Fibroblast of lung (primary cell): ENCODE measurements at regions not wholly inside any gene's neighbourhood (a gene's known extent, or its start where the extent isn't known, plus 50 kb on each side); places are given as distances from the start of the nearest gene placed in this dataset.
"Not testable (repeated sequence)": the region's sequence is repeated elsewhere in the genome, so short reads cannot be mapped to it uniquely, and the experiment has no call there.

Source experiments
- DNase-seq, 2 donors: peaks; one replicate each; pipeline versions ENCODE4 v3.0.0 to v3.0.0-alpha.2; 2010; ENCODE audit warnings: low read depth in 2 of 2
- H2AFZ ChIP-seq: 2 replicates; pipeline ENCODE4 v1.5.1; 2012; ENCODE audit warnings: low read length, control low read depth, inconsistent platforms
- H3K27ac ChIP-seq: 2 replicates; pipeline ENCODE4 v1.5.1; 2011; ENCODE audit warnings: low read length, control low read depth; ENCODE audit not compliant: insufficient read depth
- H3K27me3 ChIP-seq: 2 replicates; pipeline ENCODE4 v1.5.1; 2011; ENCODE audit warnings: mild to moderate bottlenecking, low read length; ENCODE audit not compliant: control insufficient read depth, insufficient read depth
- H3K36me3 ChIP-seq: 2 replicates; pipeline ENCODE4 v1.5.1; 2011; ENCODE audit warnings: low read length; ENCODE audit not compliant: control insufficient read depth, insufficient read depth
- H3K4me1 ChIP-seq: 2 replicates; pipeline ENCODE4 v1.5.1; 2011; ENCODE audit warnings: low read length; ENCODE audit not compliant: control insufficient read depth, insufficient read depth; ENCODE audit errors: extremely low read depth
- H3K4me2 ChIP-seq: 2 replicates; pipeline ENCODE4 v1.5.1; 2011; ENCODE audit warnings: low read length, control low read depth; ENCODE audit not compliant: insufficient read depth; ENCODE audit errors: extremely low read depth
- H3K4me3 ChIP-seq, 4 experiments: fragments of 200-600 bp in 1 of 4; sonication (generic) in 1 of 4; replicated peaks in 1 of 4; 2 replicates each; pipeline ENCODE4 v1.5.1; 2011 to 2016; ENCODE audit warnings: low read length in 4 of 4, low read depth in 3 of 4, mild to moderate bottlenecking in 3 of 4, control low read depth in 2 of 4, inconsistent platforms in 1 of 4, mixed read lengths in 1 of 4; ENCODE audit not compliant: insufficient read depth in 1 of 4; ENCODE audit errors: control extremely low read depth in 1 of 4
- H3K79me2 ChIP-seq: 2 replicates; pipeline ENCODE4 v1.5.1; 2012; ENCODE audit warnings: mild to moderate bottlenecking, low read length, inconsistent platforms; ENCODE audit not compliant: control insufficient read depth, insufficient read depth
- H3K9ac ChIP-seq: 2 replicates; pipeline ENCODE4 v1.5.1; 2011; ENCODE audit warnings: mild to moderate bottlenecking, low read length, control low read depth; ENCODE audit not compliant: insufficient read depth
- H3K9me3 ChIP-seq: 2 replicates; pipeline ENCODE4 v1.5.1; 2012; ENCODE audit warnings: low read depth, low read length; ENCODE audit not compliant: control insufficient read depth, insufficient read depth
- H4K20me1 ChIP-seq: 2 replicates; pipeline ENCODE4 v1.5.1; 2011; ENCODE audit warnings: low read length; ENCODE audit not compliant: control insufficient read depth, insufficient read depth; ENCODE audit errors: extremely low read depth
- EZH2 ChIP-seq: IDR thresholded peaks from 2 replicates; pipeline ENCODE4 v1.5.1; 2012; ENCODE audit warnings: low read length, control low read depth, mild to moderate bottlenecking; ENCODE audit errors: missing control alignments
- TF ChIP-seq, protein P1 (sequence below), 2 donors: IDR thresholded peaks in 1 of 2; conservative IDR thresholded peaks in 1 of 2; 1 replicate in 1 of 2; 2 replicates in 1 of 2; pipeline ENCODE4 v1.5.1; 2011 to 2012; ENCODE audit warnings: low read length in 2 of 2, control low read depth in 1 of 2, inconsistent platforms in 1 of 2, low read depth in 1 of 2, mild to moderate bottlenecking in 1 of 2

DNA sequence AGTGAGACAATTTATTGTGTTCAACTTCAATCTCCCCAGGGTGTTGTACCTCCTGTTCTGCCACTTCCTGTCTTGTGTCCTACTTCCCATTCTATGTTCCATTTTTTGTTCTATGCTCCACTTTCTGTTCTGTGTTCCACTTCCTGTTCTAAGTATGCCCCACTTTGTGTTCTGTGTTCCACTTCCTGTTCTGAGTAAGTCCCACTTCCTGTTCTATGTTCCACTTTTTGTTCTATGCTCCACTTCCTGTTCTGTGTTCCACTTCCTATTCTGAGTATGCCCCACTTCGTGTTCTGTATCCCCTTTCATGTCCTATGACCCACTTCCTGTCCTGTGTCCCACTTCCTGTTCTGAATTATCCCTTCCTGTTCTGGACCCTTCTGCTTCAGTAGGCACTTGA lies 732.7 kb downstream of the TBC1D22A start:
- Histone ChIP-seq H2AFZ (no peak overlapping the region), H4K20me1 (no peaks in the 10 kb centered on the region), H3K4me3 (no peak overlapping the region), H3K27ac (no peak overlapping the region), H3K4me1 (no peaks in the 10 kb centered on the region), H3K36me3 (no peaks in the 10 kb centered on the region), H3K79me2 (no peaks in the 10 kb centered on the region), H3K9ac (no peak overlapping the region), H3K4me2 (no peak overlapping the region), H3K27me3 (no peaks in the 10 kb centered on the region), H3K9me3 (no peaks in the 10 kb centered on the region)
- TF ChIP-seq, protein P1, sequence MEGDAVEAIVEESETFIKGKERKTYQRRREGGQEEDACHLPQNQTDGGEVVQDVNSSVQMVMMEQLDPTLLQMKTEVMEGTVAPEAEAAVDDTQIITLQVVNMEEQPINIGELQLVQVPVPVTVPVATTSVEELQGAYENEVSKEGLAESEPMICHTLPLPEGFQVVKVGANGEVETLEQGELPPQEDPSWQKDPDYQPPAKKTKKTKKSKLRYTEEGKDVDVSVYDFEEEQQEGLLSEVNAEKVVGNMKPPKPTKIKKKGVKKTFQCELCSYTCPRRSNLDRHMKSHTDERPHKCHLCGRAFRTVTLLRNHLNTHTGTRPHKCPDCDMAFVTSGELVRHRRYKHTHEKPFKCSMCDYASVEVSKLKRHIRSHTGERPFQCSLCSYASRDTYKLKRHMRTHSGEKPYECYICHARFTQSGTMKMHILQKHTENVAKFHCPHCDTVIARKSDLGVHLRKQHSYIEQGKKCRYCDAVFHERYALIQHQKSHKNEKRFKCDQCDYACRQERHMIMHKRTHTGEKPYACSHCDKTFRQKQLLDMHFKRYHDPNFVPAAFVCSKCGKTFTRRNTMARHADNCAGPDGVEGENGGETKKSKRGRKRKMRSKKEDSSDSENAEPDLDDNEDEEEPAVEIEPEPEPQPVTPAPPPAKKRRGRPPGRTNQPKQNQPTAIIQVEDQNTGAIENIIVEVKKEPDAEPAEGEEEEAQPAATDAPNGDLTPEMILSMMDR (conservative IDR thresholded peaks at IDR 0.05 in 1 of 2, IDR thresholded peaks at IDR 0.05 in 1 of 2; ENCODE audit: low read depth in 1 of 2, low read length in 2 of 2), result no peak
- no peak for TF ChIP-seq EZH2
- no peak for DNase-seq

DNA sequence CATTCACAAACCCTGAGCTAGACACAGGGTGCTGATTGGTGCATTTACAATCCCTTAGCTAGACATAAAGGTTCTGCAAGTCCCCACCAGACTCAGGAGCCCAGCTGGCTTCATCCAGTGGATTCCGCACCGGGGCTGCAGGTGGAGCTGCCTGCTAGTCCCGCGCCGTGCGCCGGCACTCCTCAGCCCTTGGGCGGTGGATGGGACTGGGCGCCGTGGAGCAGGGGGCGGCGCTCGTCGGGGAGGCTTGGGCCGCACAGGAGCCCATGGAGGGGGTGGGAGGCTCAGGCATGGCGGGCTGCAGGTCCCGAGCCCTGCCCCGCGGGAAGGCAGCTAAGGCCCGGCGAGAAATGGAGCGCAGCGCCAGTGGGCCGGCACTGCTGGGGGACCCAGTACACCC lies 725.7 kb downstream of the TBC1D22A start:
- not testable (repeated sequence) for DNase-seq, H2AFZ ChIP-seq, H3K36me3 ChIP-seq, H4K20me1 ChIP-seq, H3K27me3 ChIP-seq, H3K79me2 ChIP-seq, H3K9ac ChIP-seq, H3K9me3 ChIP-seq, H3K4me1 ChIP-seq, H3K4me3 ChIP-seq, H3K27ac ChIP-seq, H3K4me2 ChIP-seq

DNA sequence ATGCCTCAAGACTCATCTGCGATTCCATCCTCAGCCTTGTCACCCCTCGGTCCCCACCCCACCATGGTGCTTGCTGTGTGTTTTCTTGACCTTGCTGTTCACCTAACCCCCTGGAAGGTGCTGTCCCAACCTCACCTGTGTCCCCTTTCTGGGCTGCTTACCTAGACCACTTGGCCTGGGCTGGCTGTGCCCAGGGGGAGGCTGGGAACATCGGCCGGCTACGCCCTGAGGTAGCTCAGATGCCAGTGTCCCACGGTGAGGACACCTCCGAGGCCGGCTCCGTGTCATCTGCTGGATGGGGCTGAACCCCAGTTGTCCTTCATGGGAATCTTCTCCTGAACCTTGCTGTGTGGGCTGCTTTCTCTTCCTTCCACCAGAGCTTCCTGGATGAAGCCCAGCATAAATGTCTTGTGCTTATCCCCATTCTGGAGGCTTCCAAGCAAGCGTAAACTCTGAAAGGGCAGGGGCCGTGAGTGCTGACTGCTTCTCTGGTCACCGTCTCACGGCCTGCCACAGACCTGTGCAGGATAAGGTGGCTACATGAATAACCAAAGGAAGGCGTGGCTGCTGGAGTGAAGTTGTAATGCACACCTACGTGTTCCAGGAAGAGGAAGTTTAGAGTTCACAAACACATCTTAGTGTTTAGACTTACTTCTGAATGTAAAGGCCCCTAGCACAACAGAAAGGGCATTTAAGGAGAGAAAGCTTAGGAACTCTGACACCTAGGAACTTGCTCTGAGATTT lies 724.3 kb downstream of the TBC1D22A start:
- DNase-seq, result no peak
- TF ChIP-seq EZH2, result no peak
- TF ChIP-seq, protein P1 (conservative IDR thresholded peaks at IDR 0.05 in 1 of 2, IDR thresholded peaks at IDR 0.05 in 1 of 2; ENCODE audit: low read depth in 1 of 2, low read length in 2 of 2), result no peak
- Histone ChIP-seq H3K4me3 (no peak overlapping the region), H3K27me3 (no peaks in the 10 kb centered on the region), H3K4me1 (no peaks in the 10 kb centered on the region), H3K9ac (no peak overlapping the region), H3K4me2 (no peak overlapping the region), H3K79me2 (no peaks in the 10 kb centered on the region), H2AFZ (no peak overlapping the region), H4K20me1 (no peaks in the 10 kb centered on the region), H3K27ac (no peak overlapping the region), H3K9me3 (no peaks in the 10 kb centered on the region), H3K36me3 (no peaks in the 10 kb centered on the region)
